ENCODE measurements at regions not wholly inside any gene's neighbourhood (a gene's known extent, or its start where the extent isn't known, plus 50 kb on each side); places are given as distances from the start of the nearest gene placed in this dataset.

DNA sequence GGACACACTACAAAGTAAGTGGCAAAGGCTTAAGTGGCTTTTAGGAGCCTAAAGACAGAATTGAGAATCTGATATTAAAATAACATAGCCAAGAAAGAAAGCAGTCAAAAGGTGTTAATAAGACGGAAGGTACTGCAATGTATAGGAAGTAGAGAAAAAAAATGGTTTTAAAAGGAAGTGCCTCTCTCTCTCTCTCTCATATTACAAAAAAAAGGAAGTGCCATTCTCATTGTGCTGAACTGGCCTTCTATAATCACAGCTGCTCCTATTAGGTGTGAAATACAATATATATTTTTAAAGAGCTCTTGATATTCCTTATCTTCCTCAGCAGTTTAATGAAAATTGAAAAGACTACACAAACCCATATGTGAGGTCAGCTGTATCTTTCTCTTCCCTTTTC lies 199.4 kb upstream of the NPVF start:
- Histone ChIP-seq H3K9ac (replicated peaks; ENCODE audit: extremely low read depth, insufficient read depth, low read length) (no peak overlapping the region), H3K4me3 (replicated peaks in 1 of 3; ENCODE audit: insufficient read depth in 1 of 3, low read depth in 1 of 3, low read length in 3 of 3) (no peak overlapping the region), H3K4me1 (ENCODE audit: control insufficient read depth, extremely low read depth, insufficient read depth, low read length) (no peaks in the 10 kb centered on the region), H4K20me1 (replicated peaks; ENCODE audit: control insufficient read depth, extremely low read depth, insufficient read depth, low read length) (no peaks in the 10 kb centered on the region), H3K27ac (ENCODE audit: insufficient read depth, low read depth, low read length) (no peak overlapping the region), H3K9me1 (replicated peaks; ENCODE audit: control insufficient read depth, extremely low read depth, insufficient read depth, low read length) (no peaks in the 10 kb centered on the region), H3K79me2 (ENCODE audit: control insufficient read depth, insufficient read depth, low read length) (no peaks in the 10 kb centered on the region), H3K27me3 (ENCODE audit: control insufficient read depth in 2 of 2, insufficient read depth in 2 of 2, low read length in 2 of 2) (no peaks in the 10 kb centered on the region), H3K36me3 (ENCODE audit: control insufficient read depth in 2 of 2, extremely low read depth in 1 of 2, insufficient read depth in 2 of 2, low read length in 2 of 2) (no peaks in the 10 kb centered on the region), H3K9me3 (replicated peaks; ENCODE audit: control insufficient read depth, insufficient read depth, low read length) (no peaks in the 10 kb centered on the region), H3K4me2 (ENCODE audit: insufficient read depth, low read length) (no peak overlapping the region), H2AFZ (ENCODE audit: low read depth, low read length) (no peak overlapping the region)
- TF ChIP-seq MYC (IDR thresholded peaks at IDR 0.05; ENCODE audit: low read depth, low read length) (no peak), POLR2A (IDR thresholded peaks at IDR 0.05; ENCODE audit: low read depth, low read length) (no peak), POLR2AphosphoS5 (IDR thresholded peaks at IDR 0.05; ENCODE audit: insufficient read depth, low read depth, low read length) (no peak), EZH2 (IDR thresholded peaks at IDR 0.05; ENCODE audit: borderline replicate concordance, low read depth, low read length, severe bottlenecking) (no peak), GATA2 (IDR thresholded peaks at IDR 0.05; ENCODE audit: insufficient read depth, insufficient read length, low read depth, low read length) (no peak), JUN (IDR thresholded peaks at IDR 0.05; ENCODE audit: borderline replicate concordance, insufficient read depth, insufficient read length, low read depth) (no peak), FOS (IDR thresholded peaks at IDR 0.05; ENCODE audit: borderline replicate concordance, insufficient read depth, low read length) (no peak)
- TF ChIP-seq, protein P1, sequence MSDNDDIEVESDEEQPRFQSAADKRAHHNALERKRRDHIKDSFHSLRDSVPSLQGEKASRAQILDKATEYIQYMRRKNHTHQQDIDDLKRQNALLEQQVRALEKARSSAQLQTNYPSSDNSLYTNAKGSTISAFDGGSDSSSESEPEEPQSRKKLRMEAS (IDR thresholded peaks at IDR 0.05; ENCODE audit: insufficient read depth, insufficient read length): no peak
- TF ChIP-seq, protein P2, sequence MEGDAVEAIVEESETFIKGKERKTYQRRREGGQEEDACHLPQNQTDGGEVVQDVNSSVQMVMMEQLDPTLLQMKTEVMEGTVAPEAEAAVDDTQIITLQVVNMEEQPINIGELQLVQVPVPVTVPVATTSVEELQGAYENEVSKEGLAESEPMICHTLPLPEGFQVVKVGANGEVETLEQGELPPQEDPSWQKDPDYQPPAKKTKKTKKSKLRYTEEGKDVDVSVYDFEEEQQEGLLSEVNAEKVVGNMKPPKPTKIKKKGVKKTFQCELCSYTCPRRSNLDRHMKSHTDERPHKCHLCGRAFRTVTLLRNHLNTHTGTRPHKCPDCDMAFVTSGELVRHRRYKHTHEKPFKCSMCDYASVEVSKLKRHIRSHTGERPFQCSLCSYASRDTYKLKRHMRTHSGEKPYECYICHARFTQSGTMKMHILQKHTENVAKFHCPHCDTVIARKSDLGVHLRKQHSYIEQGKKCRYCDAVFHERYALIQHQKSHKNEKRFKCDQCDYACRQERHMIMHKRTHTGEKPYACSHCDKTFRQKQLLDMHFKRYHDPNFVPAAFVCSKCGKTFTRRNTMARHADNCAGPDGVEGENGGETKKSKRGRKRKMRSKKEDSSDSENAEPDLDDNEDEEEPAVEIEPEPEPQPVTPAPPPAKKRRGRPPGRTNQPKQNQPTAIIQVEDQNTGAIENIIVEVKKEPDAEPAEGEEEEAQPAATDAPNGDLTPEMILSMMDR (IDR thresholded peaks at IDR 0.05; ENCODE audit: extremely low read depth in 1 of 2, insufficient read depth in 1 of 2, low read depth in 1 of 2, low read length in 2 of 2): no peak
- ChIA-PET CTCF (no interaction called here), POLR2A (no interaction called here)
- DNase-seq (ENCODE audit: low read depth, low spot score): no peak
- BruUV-seq (replicated peaks): no TSS peak
- FAIRE-seq: no peak
- dilution Hi-C loops (cut with MboI; ENCODE audit: extremely low pct_ligation_motif_present, low sequenced_read_pairs) (no loop called here), intact Hi-C loops (cut with micrococcal nuclease) (no loop called here)
